Upper lobe of left lung (tissue), 4 donors: ENCODE measurements at regions not wholly inside any gene's neighbourhood (a gene's known extent, or its start where the extent isn't known, plus 50 kb on each side); places are given as distances from the start of the nearest gene placed in this dataset.

ENCODE experiments used
- POLR2A ChIP-seq, 4 donors: fragments of 450-650 bp; IDR thresholded peaks; one replicate each; pipeline ENCODE4 v1.5.1; 2016 to 2017; ENCODE audit warnings: antibody characterized with exemption in 4 of 4, mild to moderate bottlenecking in 2 of 4
- POLR2AphosphoS5 ChIP-seq, 2 donors: sonication (generic); formaldehyde crosslinking; IDR thresholded peaks; one replicate each; pipeline ENCODE4 v1.5.1; 2017; ENCODE audit warnings: antibody characterized with exemption in 2 of 2
- TF ChIP-seq, protein P1 (sequence below), 6 experiments: fragments of 450-650 bp in 4 of 6; fragments of 200-600 bp in 2 of 6; sonication (generic) in 2 of 6; IDR thresholded peaks; one replicate each; pipeline ENCODE4 v1.5.1; 2016 to 2019; ENCODE audit warnings: antibody characterized with exemption in 6 of 6

GRCh38 chr5:42235837-42236236, 187.4 kb upstream of the GHR start:
- TF ChIP-seq, protein P1, sequence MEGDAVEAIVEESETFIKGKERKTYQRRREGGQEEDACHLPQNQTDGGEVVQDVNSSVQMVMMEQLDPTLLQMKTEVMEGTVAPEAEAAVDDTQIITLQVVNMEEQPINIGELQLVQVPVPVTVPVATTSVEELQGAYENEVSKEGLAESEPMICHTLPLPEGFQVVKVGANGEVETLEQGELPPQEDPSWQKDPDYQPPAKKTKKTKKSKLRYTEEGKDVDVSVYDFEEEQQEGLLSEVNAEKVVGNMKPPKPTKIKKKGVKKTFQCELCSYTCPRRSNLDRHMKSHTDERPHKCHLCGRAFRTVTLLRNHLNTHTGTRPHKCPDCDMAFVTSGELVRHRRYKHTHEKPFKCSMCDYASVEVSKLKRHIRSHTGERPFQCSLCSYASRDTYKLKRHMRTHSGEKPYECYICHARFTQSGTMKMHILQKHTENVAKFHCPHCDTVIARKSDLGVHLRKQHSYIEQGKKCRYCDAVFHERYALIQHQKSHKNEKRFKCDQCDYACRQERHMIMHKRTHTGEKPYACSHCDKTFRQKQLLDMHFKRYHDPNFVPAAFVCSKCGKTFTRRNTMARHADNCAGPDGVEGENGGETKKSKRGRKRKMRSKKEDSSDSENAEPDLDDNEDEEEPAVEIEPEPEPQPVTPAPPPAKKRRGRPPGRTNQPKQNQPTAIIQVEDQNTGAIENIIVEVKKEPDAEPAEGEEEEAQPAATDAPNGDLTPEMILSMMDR (IDR thresholded peaks at IDR 0.05): no peak
- TF ChIP-seq POLR2A (IDR thresholded peaks at IDR 0.05): no peak
- TF ChIP-seq POLR2AphosphoS5 (IDR thresholded peaks at IDR 0.05): no peak
